ENCODE measurements at regions not wholly inside any gene's neighbourhood (a gene's known extent, or its start where the extent isn't known, plus 50 kb on each side); places are given as distances from the start of the nearest gene placed in this dataset.

DNA sequence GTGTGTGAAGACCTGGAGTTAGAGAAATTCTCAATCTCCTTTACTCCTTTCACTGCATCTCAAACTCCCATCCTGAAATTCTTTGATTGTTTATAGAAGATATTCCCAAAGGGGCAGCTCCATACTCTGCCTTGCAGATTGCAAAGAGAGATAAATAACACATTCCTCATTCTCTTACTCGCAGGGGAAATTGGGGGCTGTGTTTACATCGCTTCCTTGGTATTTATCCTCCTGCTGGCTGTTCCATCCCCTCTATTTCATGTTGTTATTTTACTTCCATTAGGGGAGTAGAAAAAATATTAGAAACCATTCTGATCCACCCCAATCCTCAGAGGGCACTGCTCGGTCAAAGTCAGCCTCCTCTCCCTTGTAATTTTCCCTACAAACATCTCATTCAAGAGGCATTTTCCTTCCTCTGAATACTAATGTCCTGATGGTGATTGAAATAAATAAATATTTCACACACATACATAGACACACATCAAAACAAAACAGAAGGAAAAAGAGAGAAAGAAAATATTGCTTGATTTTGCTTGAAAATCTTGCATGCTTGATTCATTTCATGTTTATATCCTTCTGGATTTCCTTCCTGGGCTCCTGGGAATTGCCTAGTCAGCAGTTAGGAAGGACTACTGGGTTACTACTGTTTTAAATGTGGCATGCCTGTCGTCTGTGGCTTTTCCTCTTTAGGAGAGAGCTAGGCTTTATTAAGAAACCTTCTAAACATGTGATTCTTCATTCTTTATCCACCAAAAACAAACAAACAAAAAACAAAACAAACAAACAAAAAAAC, 420.1 kb upstream of the PAPPA start:
- no peak for DNase-seq (ENCODE audit: low spot score)

- no peak for DNase-seq (ENCODE audit: low spot score)
Observed at GRCh38 chr9:115739096-115739875, 414.3 kb upstream of the PAPPA start.

DNA sequence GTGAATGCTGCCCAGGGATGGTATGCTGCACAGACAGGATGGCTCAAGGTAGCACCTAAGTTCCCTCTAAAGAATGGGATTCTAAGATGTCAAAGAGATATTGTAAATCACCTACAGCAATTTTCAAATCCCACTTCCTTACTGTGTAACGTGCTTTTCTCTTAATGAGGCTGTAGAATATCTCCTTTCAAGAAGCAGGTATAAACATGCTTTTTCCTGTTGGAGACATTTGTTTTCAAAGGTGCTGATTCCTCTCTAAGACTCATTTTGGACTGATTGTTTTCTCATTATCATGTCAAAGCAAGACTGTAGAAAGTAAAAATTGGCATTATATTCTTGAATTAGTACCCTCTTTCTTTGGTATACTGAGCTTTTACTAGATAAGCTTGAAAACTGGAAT, 412.6 kb upstream of the PAPPA start:
- DNase-seq (ENCODE audit: low spot score), result no peak

DNA sequence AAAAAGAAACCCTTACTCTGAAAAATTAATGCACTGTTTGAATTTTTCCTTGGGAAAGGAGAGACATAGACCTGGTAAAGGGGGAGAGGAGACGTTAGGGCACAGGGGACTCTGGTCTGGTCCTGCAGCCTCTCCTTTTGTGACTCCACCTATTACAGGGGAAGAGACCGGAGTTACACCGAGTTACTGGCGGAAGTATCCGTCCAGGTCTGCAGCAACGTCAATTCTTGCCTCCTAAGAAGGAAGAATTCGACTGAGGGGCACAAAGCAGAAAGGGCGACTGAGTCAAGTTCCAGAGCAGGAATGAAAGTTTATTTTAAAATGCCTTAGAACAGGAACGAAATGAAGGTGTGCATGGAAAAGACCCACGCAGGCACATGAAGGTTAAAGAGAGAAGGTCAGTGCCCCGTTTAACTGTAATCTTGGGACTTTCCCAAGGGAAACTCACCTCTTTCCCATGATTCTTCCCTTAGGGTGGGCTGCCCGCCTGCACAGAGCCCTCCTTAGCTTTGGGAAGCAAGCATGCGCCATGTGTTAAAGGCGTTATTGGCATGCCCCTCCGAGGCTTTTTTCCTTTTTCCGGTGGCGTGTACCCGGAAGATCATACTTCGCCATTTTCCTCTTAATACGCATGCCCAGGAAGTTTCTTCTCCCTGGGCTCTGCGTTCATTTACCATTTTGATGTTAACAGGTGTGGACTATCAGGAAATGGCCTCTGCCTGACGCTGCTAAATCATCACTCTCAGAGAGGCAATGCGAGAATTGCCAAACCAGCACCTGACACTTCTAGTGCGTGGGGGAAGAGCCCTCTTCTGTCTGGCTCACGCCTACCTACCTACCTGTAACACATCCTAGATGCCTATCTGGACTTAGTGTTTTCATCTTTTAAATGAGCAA, 409.6 kb upstream of the PAPPA start:
- DNase-seq (ENCODE audit: low spot score), result no peak

GRCh38 chr9:115746496-115746895, 407.1 kb upstream of the PAPPA start:
- no peak for DNase-seq (ENCODE audit: low spot score)

- no peak for DNase-seq (ENCODE audit: low spot score)
Observed at GRCh38 chr9:115747731-115748130, 405.9 kb upstream of the PAPPA start.

- no peak for DNase-seq (ENCODE audit: low spot score)
Observed at GRCh38 chr9:115756736-115757135, 396.9 kb upstream of the PAPPA start.

- DNase-seq (ENCODE audit: low spot score), result no peak
Observed at GRCh38 chr9:115757461-115757860, 396.1 kb upstream of the PAPPA start.

- no peak for DNase-seq (ENCODE audit: low spot score)
Observed at GRCh38 chr9:115758441-115758840, 395.1 kb upstream of the PAPPA start.

DNA sequence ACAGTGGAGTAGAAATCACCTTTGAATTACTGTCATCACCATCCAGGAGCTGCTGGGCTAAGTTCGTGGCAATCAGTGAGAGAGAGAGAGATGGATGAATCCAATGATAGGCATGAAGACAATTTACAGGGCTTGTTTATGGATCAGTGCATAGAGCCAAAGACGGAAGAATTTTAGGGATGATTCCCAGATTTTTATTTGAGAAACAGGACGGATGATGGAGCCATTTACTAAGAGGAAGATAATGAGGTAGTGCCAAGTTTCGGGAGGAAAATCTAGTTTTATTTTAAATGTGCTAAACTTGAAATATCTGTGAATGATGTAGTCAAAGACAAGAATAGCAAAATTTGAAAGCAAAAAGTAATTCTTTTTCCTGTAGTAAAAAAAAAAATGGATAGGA, 394.2 kb upstream of the PAPPA start:
- no peak for DNase-seq (ENCODE audit: low spot score)

- DNase-seq (ENCODE audit: low spot score), result no peak
Observed at GRCh38 chr9:115764645-115765044, 388.9 kb upstream of the PAPPA start.

DNA sequence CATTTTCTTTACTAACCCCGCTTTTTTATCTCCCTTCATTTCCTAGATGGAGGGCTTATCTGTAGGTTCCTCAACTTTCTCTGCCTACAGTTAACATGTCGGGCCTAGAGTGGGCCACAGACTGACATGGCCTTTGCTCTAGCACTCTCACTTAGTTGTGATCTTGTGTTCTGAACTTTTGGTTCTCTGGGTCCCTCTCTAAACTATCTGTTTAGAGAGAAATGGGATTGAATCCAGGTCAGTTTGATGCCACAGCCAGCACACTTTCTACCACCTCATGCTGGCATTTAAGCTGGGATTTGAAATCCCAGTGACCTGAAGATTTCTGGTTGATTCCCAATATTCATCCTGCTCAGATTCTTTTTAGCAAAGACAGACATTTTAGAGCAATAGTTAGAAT, 388.5 kb upstream of the PAPPA start:
- no peak for DNase-seq (ENCODE audit: low spot score)

DNA sequence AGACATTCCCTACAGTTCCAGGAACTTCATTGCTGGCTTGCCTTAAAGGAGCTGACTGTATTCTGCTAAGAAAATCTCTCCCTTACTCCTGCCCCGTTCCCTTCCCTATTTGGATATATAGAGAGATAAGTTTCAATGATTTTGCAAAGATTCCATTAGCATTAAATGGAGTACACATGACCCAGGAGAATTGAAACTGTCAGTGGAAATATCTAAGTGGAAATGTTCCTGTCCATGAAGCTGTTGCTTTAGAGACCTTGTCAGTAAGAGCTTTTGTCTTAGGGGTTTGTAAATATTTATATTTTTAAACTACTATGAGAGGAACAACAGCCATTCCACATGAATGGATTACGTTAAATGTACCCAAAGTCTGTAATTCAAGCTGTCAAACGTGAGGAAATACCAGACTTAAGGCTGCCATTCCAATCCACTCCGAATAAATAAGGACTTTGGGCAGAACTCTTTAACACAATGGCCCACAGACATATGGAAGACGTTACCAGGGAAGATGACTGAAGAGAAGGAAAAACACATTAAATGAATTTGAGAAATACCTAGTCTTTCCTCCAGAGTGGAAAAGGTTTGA, 387.1 kb upstream of the PAPPA start:
- no peak for DNase-seq (ENCODE audit: low spot score)

GRCh38 chr9:115770521-115770920, 383.1 kb upstream of the PAPPA start:
- DNase-seq (ENCODE audit: low spot score), result no peak

GRCh38 chr9:115775659-115776058, 377.9 kb upstream of the PAPPA start:
- DNase-seq (ENCODE audit: low spot score), result no peak

DNA sequence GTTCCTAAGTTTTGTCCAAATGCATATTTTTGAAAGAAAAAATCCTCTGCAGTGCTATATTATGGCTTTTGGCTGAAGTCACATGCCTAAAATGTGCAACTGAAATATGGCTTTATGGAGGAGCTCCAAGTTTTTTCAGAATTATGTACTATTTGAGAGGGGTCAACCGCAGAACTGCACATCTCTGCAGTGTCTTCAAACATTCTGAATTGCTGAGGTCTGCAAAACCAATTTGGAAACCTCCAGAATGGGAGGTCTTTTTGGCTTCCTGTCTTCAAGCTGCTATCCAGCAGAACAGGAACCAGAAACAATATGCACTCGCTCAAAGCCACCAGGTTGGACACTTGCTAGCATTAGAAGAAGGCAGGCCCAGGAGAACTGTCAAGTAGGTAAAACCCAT, 376.0 kb upstream of the PAPPA start:
- no peak for DNase-seq (ENCODE audit: low spot score)

- no peak for DNase-seq (ENCODE audit: low spot score)
Observed at GRCh38 chr9:115781070-115781736, 372.4 kb upstream of the PAPPA start.

GRCh38 chr9:115786321-115786720, 367.3 kb upstream of the PAPPA start:
- DNase-seq (ENCODE audit: low spot score), result no peak

GRCh38 chr9:115790520-115790919, 363.1 kb upstream of the PAPPA start:
- DNase-seq (ENCODE audit: low spot score), result no peak

DNA sequence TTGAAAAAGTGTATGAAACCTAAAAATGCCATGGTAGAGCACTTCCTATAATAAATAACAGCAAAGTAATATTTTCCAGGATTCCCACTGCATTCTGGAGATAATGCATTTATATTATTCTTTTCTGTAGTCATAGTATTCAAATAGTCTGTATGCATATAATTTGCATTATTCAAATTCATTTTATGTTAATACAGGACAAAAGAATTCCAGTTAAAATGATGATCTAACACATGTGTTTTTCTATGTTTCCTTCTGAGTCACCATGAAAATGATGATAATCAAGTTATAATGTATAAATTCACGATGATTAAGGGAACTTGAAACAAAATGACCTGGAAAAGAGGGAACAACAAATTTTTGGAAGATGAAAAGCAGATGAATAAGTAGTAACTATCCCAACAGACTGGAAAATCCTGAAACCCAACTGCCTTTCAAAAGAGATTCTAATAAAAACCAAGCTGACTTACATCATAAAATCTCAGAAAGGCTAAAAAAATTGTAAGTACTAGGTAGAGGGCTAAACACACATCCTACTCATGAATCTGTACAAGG, 358.6 kb upstream of the PAPPA start:
- DNase-seq (ENCODE audit: low spot score), result no peak

DNA sequence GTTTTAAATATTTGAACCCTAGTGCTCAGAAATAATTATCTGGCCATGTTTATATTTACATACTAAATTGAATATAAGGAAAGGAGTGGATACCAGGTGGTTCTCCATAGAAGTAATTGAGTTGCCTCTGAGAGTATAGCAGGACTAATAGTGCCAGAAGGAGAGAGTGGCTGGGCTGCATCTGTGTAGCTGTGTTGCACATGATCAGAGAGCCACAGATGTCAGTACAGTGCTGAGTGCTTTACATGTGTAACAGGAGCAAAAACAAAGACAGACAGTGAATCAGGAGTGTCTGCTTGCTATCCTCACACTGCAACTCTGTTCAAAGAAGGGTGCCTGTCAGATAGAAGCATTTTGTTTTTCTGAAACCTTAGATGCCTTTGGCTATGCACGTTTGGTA, 353.9 kb upstream of the PAPPA start:
- DNase-seq (ENCODE audit: low spot score), result no peak

Measured in left forelimb (tissue), 1 donor.